ENCODE measurements at regions not wholly inside any gene's neighbourhood (a gene's known extent, or its start where the extent isn't known, plus 50 kb on each side); places are given as distances from the start of the nearest gene placed in this dataset.
"Not testable (repeated sequence)": the region's sequence is repeated elsewhere in the genome, so short reads cannot be mapped to it uniquely, and the experiment has no call there.

DNA sequence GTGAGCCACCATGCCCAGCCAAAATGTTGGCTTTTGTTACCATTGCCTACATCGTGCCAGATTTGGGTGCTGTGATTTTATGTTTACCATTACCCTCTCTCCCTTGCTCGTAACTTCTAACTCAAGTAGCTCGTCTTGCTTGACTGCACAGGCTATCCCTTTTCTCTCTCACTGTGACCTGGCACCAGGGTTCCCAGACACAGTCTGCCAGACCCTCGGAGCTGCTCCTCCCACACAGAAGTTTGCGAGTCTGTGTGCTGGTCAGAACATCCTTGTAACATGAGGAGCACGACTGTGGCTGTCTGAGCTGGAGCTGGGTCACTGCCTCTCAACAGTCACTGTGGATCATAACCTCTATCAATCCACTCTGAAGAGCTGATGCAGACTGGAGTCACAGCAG is 152.5 kb upstream of the ACKR3 start:
- DNase-seq = no peak

DNA sequence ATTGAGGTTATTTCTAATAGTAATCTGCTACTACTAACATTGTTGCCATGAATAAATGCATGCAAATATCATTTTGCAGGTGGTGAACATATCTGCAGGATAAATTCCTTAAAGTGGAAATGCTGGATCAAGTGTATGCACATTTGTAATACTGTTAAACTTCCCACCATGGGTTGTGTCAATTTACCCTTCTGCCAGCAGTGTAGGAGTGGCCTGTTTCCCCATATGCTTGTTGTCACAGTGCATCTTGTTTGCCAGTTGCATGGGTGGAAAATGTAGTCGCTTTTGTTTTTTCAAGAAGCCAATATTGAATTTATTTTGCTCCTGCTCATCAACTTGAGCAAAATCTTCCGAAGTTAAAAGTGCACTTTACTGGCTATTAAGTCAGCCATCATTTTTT is 139.0 kb upstream of the ACKR3 start:
- DNase-seq = no peak

- DNase-seq = no peak
Observed at GRCh38 chr2:236434593-236434992, 135.0 kb upstream of the ACKR3 start.

DNA sequence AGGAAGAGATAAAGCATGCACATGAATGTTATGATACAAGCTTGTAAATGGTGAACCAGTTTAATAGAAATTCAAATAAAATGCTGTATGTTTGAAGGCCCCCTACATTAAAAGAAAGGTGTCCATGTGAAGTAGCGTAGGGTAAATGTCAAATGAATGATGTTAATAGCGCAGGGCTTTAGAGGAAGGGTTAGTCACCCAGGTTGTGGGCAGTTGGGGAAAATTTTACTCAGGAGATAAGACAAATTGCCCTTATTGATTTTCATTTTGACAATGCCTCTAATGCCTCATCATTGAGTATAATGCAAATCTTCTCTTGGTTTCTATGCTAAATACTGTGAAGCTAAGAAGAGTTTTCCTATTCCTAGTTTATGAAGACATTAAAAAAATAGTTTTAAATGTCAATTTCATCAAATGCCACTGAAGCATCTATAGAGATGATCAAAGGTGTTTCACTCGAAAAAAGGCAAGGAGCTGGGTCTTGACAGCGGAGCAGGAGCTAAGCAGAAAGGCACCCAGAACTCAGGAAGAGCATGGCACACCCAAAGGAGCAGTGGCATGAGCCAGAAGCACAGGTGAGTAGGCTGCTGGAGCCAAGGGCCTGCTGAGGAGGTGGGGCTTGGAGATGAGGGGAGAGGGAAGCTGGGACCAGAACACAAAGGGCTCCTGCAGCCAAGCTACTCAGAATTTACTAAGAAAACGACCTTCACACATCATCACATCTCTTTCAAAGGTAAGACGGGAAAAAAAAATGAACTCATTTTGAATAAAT is 129.3 kb upstream of the ACKR3 start:
- DNase-seq = no peak

DNA sequence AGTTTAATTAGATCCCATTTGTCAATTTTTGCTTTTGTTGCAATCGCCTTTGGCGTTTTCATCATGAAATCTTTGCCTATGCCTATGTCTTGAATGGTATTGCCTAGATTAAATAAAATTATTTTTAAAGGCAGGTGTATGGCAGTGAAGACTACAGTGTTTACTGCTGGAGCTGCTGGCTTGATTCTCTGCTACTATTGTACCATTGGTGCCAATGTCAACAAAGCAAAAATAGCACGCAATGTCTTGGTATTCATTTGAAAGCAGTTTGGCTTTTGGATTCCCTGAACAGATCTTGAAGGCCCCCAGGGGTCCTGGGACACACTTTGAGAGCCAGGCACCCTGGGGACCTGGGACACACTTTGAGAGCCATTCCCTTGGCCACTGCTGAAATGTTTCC is 125.4 kb upstream of the ACKR3 start:
- DNase-seq = no peak

DNA sequence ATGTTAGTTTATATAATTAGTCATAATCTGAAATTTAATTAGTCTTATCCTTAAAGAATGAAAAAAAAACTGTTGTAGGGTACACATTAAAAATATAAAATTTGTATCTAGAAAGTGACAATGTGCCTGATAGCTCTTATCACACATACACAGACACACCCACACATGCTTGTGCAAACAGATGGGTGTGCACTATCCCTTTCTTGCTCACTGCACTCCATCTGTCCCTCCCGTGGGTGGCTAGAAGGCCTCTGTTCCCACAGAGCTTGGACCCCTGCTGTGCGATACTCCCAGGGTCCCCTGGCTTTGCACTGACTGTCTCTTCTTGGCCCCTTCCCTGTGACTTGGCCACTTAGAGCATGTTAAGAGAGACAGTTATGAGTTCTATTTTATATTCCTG is 123.9 kb upstream of the ACKR3 start:
- DNase-seq = no peak

DNA sequence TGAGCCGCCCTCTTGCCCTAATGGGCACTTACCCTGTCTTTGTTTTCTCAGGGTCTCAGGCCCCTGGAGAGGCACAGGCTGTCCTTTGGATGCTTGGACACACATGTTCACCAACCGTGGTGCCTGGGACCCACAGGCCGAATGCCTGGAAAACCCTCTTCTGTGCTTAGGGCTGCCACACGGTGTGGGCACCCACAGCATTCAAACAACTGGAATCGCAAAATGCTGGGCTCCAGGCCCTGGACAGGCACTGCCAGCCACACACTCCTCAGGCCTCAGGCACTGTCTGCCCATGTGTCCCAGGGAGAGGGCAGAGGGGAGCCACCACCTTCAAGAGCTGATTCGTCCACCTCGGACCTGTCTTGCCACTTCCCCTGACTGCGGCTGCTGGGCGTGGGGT is 123.1 kb upstream of the ACKR3 start:
- DNase-seq = no peak

DNA sequence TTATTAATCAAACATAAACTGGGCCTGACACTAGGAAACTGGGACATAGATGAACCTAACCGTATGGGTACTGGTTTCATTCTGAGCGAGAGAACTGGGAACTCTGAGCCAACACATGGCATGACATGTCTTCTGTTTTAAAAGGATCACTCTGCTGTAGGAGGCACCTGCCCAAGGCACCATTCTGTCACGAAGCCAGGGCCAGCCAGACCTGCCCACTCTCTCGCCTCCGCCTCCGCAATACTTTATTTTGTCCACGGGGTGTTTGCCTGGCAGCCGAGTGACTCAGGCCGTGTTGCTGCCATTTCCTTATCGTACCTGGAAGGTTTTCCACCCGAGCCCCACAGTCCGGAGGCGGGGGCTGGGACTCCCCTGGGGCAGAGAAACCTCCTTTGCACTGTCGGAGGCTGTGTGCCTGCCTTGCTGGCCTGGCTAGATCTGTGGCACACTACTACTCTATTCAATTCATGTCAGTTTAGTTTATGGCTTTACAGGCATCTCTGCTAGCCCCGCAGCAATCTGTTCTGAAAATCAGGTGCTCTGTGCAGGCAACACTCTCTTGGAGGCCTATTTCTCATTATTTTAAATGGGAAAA is 120.4 kb upstream of the ACKR3 start:
- no peak for DNase-seq

DNA sequence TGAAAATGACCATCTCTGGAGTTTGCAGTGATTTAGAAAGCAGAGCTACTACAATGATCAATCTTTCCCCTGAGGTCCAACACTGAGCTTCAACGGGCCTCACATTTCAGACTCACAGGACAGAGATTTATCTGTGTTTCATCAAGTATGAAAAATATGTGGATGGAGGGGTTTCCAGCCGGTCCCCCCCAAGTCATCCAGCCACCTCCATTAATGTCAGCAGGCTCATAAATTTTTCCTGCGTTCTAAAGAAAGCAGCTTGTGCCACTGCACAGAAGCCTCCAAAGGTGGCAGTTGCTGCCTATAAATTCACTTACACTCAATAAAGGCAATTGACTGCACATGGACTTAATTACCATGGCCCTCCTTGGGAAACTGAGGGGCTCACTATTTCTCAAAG is 117.4 kb upstream of the ACKR3 start:
- DNase-seq = no peak

DNA sequence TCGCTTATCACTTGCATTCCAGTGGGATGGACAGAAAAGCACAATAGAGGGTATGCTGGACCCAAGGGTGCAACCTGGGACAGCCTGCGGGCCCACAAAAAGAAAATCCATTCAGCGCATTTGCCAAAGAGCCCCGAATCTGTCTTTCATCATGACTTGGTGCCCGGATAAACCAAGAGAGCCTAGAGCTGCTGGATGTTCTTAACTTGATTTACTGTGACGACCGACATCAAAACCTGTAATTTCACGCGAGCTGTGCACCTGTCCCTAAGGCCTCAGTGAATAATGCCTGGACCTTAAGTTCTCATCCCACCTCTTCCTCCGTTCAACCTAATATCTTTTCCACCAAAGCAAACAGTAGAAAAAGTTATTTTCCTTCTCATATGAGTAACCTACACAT is 115.5 kb upstream of the ACKR3 start:
- DNase-seq = no peak

GRCh38 chr2:236459393-236459792 is 110.2 kb upstream of the ACKR3 start:
- DNase-seq = no peak

DNA sequence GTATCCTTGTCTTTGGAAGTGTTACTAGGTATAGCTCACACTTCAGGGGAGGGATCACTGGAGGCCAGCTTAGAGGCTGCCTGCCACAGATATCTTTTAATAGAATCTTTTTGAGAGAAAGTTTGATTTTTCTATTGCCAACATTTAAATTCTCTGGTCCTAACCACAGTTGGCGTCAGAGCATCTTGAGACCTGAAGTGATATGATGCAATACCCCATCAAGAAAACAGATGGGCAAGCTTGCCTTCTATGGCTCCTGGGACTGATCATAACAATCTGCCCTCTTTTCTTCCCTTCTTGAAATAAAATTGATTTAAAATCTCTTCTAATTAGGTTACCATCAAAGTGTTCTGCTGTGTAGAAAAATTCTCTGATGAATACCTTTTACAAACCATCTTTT is 105.5 kb upstream of the ACKR3 start:
- DNase-seq = no peak

DNA sequence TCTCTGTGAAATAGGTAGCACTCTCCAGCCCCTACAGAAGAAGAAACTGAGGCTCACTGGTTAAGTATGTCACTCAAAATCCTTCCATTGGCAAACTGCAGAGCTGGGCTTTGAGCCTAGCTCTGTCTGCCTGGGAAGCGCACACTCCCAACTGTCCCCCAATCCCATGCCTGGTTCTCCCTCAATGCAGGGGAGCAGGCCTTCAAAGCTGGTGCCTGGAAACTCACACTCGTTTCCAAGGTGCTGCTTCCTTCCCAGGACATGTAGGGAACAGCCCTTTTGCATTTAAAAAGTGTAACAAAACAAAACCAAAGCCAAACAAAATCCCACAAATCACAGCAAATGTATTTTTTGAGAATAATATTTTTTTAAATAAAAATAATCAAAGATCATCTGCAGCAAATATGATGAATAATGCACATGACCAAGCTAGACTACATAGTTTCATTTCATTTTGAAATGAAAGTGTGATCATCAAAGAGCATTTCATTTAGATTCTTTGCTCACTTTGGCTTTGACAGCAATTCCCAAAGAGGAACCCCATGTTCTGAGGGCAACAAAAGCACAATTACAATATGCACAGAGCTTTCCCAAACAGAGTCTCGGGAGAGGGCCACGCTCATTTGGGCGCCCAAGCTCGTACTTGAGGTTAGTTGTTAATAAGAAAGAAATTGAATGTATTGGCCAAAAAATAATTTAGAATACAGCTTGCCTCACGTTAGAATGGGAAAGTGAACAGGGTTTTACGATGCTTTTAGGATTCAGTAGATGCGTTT is 96.7 kb upstream of the ACKR3 start:
- DNase-seq = no peak

GRCh38 chr2:236473691-236474090 is 95.9 kb upstream of the ACKR3 start:
- no peak for DNase-seq

- no peak for DNase-seq
Observed at GRCh38 chr2:236479814-236480213, 89.8 kb upstream of the ACKR3 start.

DNA sequence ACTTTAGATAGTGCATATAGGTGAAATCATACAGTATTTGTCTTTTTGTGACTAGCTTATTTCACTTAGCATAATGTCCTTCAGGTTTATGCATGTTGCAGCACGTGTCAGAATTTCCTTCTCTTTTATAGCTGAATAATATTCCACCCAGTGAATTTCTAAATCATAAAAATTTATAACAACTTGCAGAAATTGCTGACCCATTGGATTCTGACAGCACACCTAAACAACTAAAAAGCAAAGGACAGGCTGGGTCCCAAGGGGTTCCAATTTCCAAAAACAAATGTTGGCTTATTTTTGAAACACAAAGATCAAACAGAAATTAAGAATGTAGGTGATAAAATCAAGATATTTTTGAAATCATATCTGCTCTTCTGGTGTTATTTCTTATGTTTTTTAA is 86.5 kb upstream of the ACKR3 start:
- DNase-seq = no peak

GRCh38 chr2:236485519-236485918 is 84.1 kb upstream of the ACKR3 start:
- DNase-seq = no peak

GRCh38 chr2:236489083-236489482 is 80.5 kb upstream of the ACKR3 start:
- DNase-seq = not testable (repeated sequence)

- DNase-seq = no peak
Observed at GRCh38 chr2:236489895-236490404, 79.7 kb upstream of the ACKR3 start.

- no peak for DNase-seq
Observed at GRCh38 chr2:236496340-236496739, 73.3 kb upstream of the ACKR3 start.

- DNase-seq = no peak
Observed at GRCh38 chr2:236498369-236498768, 71.3 kb upstream of the ACKR3 start.

DNA sequence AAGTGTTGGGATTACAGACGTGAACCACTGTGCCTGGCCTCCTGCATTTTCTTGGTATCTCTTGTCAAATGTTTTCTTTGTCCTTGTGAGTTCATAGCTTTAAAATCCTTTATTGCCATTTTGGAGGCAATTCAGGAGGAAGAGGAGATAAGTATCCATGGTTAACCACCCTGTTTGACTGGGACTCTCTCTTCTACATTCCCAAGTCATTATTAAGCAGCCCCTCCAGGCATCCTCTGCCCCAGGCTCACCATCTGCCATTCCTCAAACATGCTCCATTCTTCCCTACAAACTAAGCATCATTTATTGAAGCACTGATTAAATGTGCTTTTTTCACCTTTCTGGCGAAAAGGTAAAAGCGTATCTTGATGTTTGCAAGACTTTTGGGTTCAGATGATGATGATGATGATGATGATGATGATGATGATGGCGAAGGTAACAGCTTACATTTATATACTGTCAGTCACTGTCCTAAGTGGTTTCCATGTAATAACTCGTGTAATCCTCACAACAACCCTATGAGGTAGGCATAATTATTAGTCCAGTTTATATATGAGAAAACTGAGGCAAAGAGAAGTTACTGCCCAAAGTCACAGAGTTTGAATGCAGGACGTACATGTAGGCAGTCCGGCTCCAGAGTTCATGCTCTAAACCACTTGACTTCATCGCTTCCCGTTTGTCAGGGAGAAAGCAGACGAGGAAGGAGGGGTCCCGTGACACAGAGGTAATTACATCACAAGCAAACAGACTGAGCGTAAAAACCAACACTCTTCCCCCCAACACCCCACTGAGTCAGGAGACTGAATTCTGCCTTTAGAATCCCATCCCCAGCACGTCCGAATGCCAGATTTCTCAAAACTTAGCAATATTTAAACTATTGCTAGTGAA is 69.7 kb upstream of the ACKR3 start:
- DNase-seq = no peak

DNA sequence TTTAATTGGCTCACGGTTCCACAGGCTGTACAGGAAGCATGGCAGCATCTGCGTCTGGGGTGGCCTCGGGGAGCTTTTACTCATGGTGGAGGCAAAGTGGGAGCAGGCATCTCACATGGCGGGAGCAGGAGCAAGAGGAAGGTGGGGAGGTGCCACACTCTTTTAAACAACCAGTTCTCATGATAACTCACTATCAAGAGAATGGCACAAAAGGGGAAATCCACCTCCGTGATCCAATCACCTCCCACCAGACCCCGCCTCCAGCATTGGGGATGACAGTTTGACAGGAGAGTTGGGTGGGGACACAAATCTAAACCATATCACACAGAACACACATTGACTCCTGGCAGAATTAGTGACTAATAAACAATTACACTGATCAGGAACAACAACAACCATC is 68.6 kb upstream of the ACKR3 start:
- DNase-seq = no peak
